HG02763 (cell line): ENCODE measurements at regions not wholly inside any gene's neighbourhood (a gene's known extent, or its start where the extent isn't known, plus 50 kb on each side); places are given as distances from the start of the nearest gene placed in this dataset.
"Not testable (repeated sequence)": the region's sequence is repeated elsewhere in the genome, so short reads cannot be mapped to it uniquely, and the experiment has no call there.

Experiments
- ATAC-seq: cut with Tn5 transposase; IDR thresholded peaks from one replicate; pipeline ENCODE4 v1.9.1; 2021; ENCODE audit warnings: mild to moderate bottlenecking, moderate library complexity; ENCODE audit not compliant: unreplicated experiment

- ATAC-seq, result no peak
These were observed 501.9 kb upstream of the SEMA3D start for GRCh38 chr7:85688712-85689111.

GRCh38 chr7:85686401-85687181, 499.7 kb upstream of the SEMA3D start:
- ATAC-seq, result no peak

- ATAC-seq, result no peak
These were observed 499.0 kb upstream of the SEMA3D start for GRCh38 chr7:85685901-85686300.

- no peak for ATAC-seq
These were observed 496.2 kb upstream of the SEMA3D start for GRCh38 chr7:85682833-85683620.

- no peak for ATAC-seq
These were observed 494.4 kb upstream of the SEMA3D start for GRCh38 chr7:85681241-85681640.

- ATAC-seq, result not testable (repeated sequence)
These were observed 488.2 kb upstream of the SEMA3D start for GRCh38 chr7:85675093-85675492.

GRCh38 chr7:85673876-85674275, 487.0 kb upstream of the SEMA3D start:
- ATAC-seq, result no peak

- no peak for ATAC-seq
These were observed 482.4 kb upstream of the SEMA3D start for GRCh38 chr7:85669225-85669624.

- ATAC-seq, result no peak
These were observed 477.5 kb upstream of the SEMA3D start for GRCh38 chr7:85664341-85664740.

- ATAC-seq, result no peak
These were observed 472.5 kb upstream of the SEMA3D start for GRCh38 chr7:85659364-85659763.

GRCh38 chr7:85655252-85655651, 468.4 kb upstream of the SEMA3D start:
- ATAC-seq, result no peak

- no peak for ATAC-seq
These were observed 457.4 kb upstream of the SEMA3D start for GRCh38 chr7:85644272-85644671.

- ATAC-seq, result no peak
These were observed 454.5 kb upstream of the SEMA3D start for GRCh38 chr7:85641331-85641730.

GRCh38 chr7:85638394-85638793, 451.5 kb upstream of the SEMA3D start:
- ATAC-seq, result no peak

GRCh38 chr7:85634951-85635350, 448.1 kb upstream of the SEMA3D start:
- no peak for ATAC-seq

GRCh38 chr7:85630904-85631600, 444.2 kb upstream of the SEMA3D start:
- ATAC-seq, result no peak

- no peak for ATAC-seq
These were observed 441.1 kb upstream of the SEMA3D start for GRCh38 chr7:85627791-85628586.

GRCh38 chr7:85622059-85622458, 435.2 kb upstream of the SEMA3D start:
- no peak for ATAC-seq

GRCh38 chr7:85620936-85621685, 434.3 kb upstream of the SEMA3D start:
- ATAC-seq, result no peak

- ATAC-seq, result no peak
These were observed 432.4 kb upstream of the SEMA3D start for GRCh38 chr7:85619236-85619635.
